ENCODE measurements at regions not wholly inside any gene's neighbourhood (a gene's known extent, or its start where the extent isn't known, plus 50 kb on each side); places are given as distances from the start of the nearest gene placed in this dataset.

DNA sequence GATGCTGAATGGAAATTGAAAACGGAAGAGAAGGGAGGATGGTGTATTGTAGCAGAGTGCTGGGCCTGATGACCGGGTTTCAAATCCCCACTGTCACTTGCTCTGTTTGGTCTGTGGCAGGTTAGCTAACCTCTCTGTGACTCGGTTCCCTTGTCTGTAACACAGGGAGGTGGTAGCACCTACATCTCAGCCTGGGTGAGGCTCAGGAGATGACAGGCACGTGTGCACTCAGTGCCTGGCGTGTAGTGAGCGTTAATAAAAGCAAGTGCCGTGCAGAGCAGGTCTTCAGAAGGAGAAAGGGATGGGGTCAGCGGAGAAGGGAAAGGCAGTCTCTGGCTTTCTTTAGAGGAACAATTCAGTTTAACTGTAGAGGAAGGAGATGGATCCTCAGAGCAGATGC, 125.5 kb upstream of the SMIM21 start:
- Mint-ChIP-seq H3K36me3 (no peaks in the 10 kb centered on the region), H3K4me1 (no peaks in the 10 kb centered on the region), H3K27ac (no peak overlapping the region), H3K27me3 (ENCODE audit: low read depth in 3 of 3) (peaks cover 0 to 4% (median 0%) of the 10 kb centered on the region in 3 donors), H3K9me3 (peaks cover 0 to 11% (median 3%) of the 10 kb centered on the region in 7 donors), H3K4me3 (no peak overlapping the region)
- Histone ChIP-seq H2AFZ (ENCODE audit: insufficient read depth, low read depth, low read length, poor library complexity, severe bottlenecking) (no peak overlapping the region), H3K9ac (ENCODE audit: insufficient read depth, low read length, poor library complexity, severe bottlenecking) (no peak overlapping the region), H3K4me1 (ENCODE audit: control insufficient read depth in 1 of 2, insufficient read depth in 2 of 2, low read length in 2 of 2) (no peaks in the 10 kb centered on the region), H3K79me2 (ENCODE audit: insufficient read depth, low read length) (no peaks in the 10 kb centered on the region), H3K4me2 (replicated peaks; ENCODE audit: extremely low read depth, low read length, poor library complexity, severe bottlenecking) (no peak overlapping the region), H3K36me3 (replicated peaks in 1 of 2; ENCODE audit: control insufficient read depth in 1 of 2, insufficient read depth in 2 of 2, low read length in 2 of 2) (no peaks in the 10 kb centered on the region), H3K27me3 (ENCODE audit: control insufficient read depth in 2 of 2, insufficient read depth in 2 of 2, low read length in 2 of 2) (no peaks in the 10 kb centered on the region), H4K20me1 (ENCODE audit: insufficient read depth, low read length) (no peaks in the 10 kb centered on the region), H3K27ac (ENCODE audit: low read depth in 1 of 2, low read length in 2 of 2) (no peak overlapping the region), H3K4me3 (replicated peaks in 1 of 3; ENCODE audit: low read depth in 2 of 3, low read length in 3 of 3) (no peak overlapping the region), H3K9me3 (replicated peaks in 1 of 2; ENCODE audit: control insufficient read depth in 1 of 2, insufficient read depth in 1 of 2, low read length in 2 of 2) (no peaks in the 10 kb centered on the region)
- TF ChIP-seq, protein P1, sequence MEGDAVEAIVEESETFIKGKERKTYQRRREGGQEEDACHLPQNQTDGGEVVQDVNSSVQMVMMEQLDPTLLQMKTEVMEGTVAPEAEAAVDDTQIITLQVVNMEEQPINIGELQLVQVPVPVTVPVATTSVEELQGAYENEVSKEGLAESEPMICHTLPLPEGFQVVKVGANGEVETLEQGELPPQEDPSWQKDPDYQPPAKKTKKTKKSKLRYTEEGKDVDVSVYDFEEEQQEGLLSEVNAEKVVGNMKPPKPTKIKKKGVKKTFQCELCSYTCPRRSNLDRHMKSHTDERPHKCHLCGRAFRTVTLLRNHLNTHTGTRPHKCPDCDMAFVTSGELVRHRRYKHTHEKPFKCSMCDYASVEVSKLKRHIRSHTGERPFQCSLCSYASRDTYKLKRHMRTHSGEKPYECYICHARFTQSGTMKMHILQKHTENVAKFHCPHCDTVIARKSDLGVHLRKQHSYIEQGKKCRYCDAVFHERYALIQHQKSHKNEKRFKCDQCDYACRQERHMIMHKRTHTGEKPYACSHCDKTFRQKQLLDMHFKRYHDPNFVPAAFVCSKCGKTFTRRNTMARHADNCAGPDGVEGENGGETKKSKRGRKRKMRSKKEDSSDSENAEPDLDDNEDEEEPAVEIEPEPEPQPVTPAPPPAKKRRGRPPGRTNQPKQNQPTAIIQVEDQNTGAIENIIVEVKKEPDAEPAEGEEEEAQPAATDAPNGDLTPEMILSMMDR (IDR thresholded peaks at IDR 0.05), result no peak
- WGBS (ENCODE audit: insufficient coverage), result 90% methylated on average over 8 of the region's 8 CpGs
- DNase-seq, result no peak
- intact Hi-C loops (cut with micrococcal nuclease), result no loop called here

DNA sequence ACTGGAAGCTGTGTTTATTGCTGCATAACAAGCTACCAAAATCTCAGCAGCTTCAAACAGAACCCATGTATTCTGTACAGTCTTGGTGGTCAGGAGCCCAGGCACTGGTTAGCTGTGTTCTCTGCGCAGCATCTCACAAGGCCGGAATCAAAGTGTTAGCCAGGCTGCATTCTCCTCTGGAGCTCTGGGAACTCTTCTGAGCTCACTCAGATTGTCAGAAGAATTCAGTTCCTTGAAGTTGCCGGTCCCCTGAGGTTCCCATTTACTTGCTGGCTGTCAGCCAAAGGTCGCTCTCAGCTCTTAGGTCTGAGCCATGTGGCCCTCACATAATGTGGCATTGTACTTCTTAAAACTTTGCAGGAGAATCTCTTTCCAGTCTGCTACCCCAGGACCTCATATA, 123.6 kb upstream of the SMIM21 start:
- intact Hi-C loops (cut with micrococcal nuclease), result no loop called here
- WGBS (ENCODE audit: insufficient coverage), result 56% methylated on average over 4 of the region's 4 CpGs

More for the DNA sequence above, 123.6 kb upstream of the SMIM21 start:
- H3K27me3 Mint-ChIP-seq (ENCODE audit: low read depth in 3 of 3), result peaks cover 0 to 3% (median 1%) of the 10 kb centered on the region in 3 donors
- no peak for DNase-seq
- Histone ChIP-seq H2AFZ (ENCODE audit: insufficient read depth, low read depth, low read length, poor library complexity, severe bottlenecking) (no peak overlapping the region), H3K4me2 (replicated peaks; ENCODE audit: extremely low read depth, low read length, poor library complexity, severe bottlenecking) (no peak overlapping the region), H4K20me1 (ENCODE audit: insufficient read depth, low read length) (no peaks in the 10 kb centered on the region), H3K9me3 (replicated peaks in 1 of 2; ENCODE audit: control insufficient read depth in 1 of 2, insufficient read depth in 1 of 2, low read length in 2 of 2) (peaks cover 0 to 2% of the 10 kb centered on the region in 2 donors), H3K27me3 (ENCODE audit: control insufficient read depth in 2 of 2, insufficient read depth in 2 of 2, low read length in 2 of 2) (no peaks in the 10 kb centered on the region), H3K4me1 (ENCODE audit: control insufficient read depth in 1 of 2, insufficient read depth in 2 of 2, low read length in 2 of 2) (no peaks in the 10 kb centered on the region), H3K4me3 (replicated peaks in 1 of 3; ENCODE audit: low read depth in 2 of 3, low read length in 3 of 3) (no peak overlapping the region), H3K36me3 (replicated peaks in 1 of 2; ENCODE audit: control insufficient read depth in 1 of 2, insufficient read depth in 2 of 2, low read length in 2 of 2) (no peaks in the 10 kb centered on the region), H3K27ac (ENCODE audit: low read depth in 1 of 2, low read length in 2 of 2) (no peak overlapping the region), H3K9ac (ENCODE audit: insufficient read depth, low read length, poor library complexity, severe bottlenecking) (no peak overlapping the region), H3K79me2 (ENCODE audit: insufficient read depth, low read length) (no peaks in the 10 kb centered on the region)
- H3K27ac Mint-ChIP-seq, result no peak overlapping the region
- TF ChIP-seq, protein P1 (IDR thresholded peaks at IDR 0.05), result no peak
- H3K36me3 Mint-ChIP-seq, result no peaks in the 10 kb centered on the region
- no peak overlapping the region for H3K4me3 Mint-ChIP-seq
- peaks cover 0 to 18% (median 5%) of the 10 kb centered on the region in 7 donors for H3K9me3 Mint-ChIP-seq
- no peaks in the 10 kb centered on the region for H3K4me1 Mint-ChIP-seq
